ENCODE measurements at regions not wholly inside any gene's neighbourhood (a gene's known extent, or its start where the extent isn't known, plus 50 kb on each side); places are given as distances from the start of the nearest gene placed in this dataset.

DNA sequence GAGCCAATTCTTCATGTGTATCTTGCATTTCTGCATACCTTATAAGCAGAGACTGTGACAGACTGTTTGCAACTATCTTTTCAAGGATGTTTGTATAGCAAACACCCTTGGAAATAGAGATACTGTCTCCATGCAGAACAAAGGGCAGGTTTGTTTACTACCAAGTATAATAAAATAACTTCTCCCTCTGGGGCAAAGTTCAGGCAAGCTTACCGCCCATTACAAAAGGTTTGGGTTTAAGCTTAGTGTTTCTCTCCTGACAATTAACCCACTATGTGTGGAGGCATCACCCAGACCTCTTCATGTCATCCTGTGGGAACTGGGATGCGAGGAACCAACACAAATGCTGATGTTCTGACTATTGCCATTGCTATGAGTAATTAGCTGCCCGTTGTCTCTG is 479.1 kb upstream of the ZMIZ1 start:
- TF ChIP-seq, protein P1, sequence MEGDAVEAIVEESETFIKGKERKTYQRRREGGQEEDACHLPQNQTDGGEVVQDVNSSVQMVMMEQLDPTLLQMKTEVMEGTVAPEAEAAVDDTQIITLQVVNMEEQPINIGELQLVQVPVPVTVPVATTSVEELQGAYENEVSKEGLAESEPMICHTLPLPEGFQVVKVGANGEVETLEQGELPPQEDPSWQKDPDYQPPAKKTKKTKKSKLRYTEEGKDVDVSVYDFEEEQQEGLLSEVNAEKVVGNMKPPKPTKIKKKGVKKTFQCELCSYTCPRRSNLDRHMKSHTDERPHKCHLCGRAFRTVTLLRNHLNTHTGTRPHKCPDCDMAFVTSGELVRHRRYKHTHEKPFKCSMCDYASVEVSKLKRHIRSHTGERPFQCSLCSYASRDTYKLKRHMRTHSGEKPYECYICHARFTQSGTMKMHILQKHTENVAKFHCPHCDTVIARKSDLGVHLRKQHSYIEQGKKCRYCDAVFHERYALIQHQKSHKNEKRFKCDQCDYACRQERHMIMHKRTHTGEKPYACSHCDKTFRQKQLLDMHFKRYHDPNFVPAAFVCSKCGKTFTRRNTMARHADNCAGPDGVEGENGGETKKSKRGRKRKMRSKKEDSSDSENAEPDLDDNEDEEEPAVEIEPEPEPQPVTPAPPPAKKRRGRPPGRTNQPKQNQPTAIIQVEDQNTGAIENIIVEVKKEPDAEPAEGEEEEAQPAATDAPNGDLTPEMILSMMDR (IDR thresholded peaks at IDR 0.05; ENCODE audit: low read length), result no peak
- no peak for TF ChIP-seq EZH2 (IDR thresholded peaks at IDR 0.05; ENCODE audit: borderline replicate concordance, low read length)
- no peaks in the 10 kb centered on the region for H3F3A ChIP-seq (ENCODE audit: insufficient read depth, low read length)
- H3K4me3 ChIP-seq (ENCODE audit: low read depth, low read length, poor library complexity, severe bottlenecking), result no peak overlapping the region
- H4K20me1 ChIP-seq (ENCODE audit: insufficient read depth, low read length), result no peaks in the 10 kb centered on the region
- H3K27ac ChIP-seq (ENCODE audit: low read depth, low read length, poor library complexity, severe bottlenecking), result no peak overlapping the region
- H3K4me1 ChIP-seq (ENCODE audit: insufficient read depth, low read length, severe bottlenecking), result no peaks in the 10 kb centered on the region
- H3K9me3 ChIP-seq (ENCODE audit: low read length), result no peaks in the 10 kb centered on the region
- no peaks in the 10 kb centered on the region for H3K36me3 ChIP-seq (ENCODE audit: insufficient read depth, low read length)
- H3K9ac ChIP-seq (ENCODE audit: low read length), result no peak overlapping the region
- H3K79me2 ChIP-seq (ENCODE audit: insufficient read depth, low read length), result no peaks in the 10 kb centered on the region
- no peaks in the 10 kb centered on the region for H3K27me3 ChIP-seq (ENCODE audit: insufficient read depth, low read length)
- no peak overlapping the region for H2AFZ ChIP-seq (ENCODE audit: low read length)
- no peak overlapping the region for H3K4me2 ChIP-seq (ENCODE audit: low read length)
- H3K9me2 ChIP-seq (ENCODE audit: low read depth, low read length), result no peaks in the 10 kb centered on the region

DNA sequence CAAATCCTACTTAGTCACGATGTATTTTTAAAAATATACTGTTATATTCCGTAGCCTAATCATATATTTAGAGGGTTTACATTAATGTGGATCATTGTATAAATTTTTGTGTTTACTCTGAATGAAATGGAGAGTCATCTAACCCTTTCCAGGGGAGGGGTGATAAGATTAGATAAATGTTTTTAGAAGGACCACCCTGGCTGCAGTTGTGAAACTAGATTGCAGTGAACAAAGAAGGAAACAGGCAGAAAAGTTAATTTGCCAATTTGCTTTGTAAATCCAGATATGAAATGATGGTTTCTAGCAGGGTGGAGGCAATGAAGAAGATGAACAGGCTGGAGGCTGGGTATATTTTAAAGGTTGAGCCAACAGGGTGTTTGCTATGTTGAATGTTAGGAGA is 477.7 kb upstream of the ZMIZ1 start:
- Histone ChIP-seq H3K36me3 (ENCODE audit: insufficient read depth, low read length) (no peaks in the 10 kb centered on the region), H2AFZ (ENCODE audit: low read length) (no peak overlapping the region), H3K27me3 (ENCODE audit: insufficient read depth, low read length) (no peaks in the 10 kb centered on the region), H3K4me2 (ENCODE audit: low read length) (no peak overlapping the region), H3K9me2 (ENCODE audit: low read depth, low read length) (no peaks in the 10 kb centered on the region), H4K20me1 (ENCODE audit: insufficient read depth, low read length) (no peaks in the 10 kb centered on the region), H3K79me2 (ENCODE audit: insufficient read depth, low read length) (no peaks in the 10 kb centered on the region), H3K4me1 (ENCODE audit: insufficient read depth, low read length, severe bottlenecking) (no peaks in the 10 kb centered on the region), H3K9ac (ENCODE audit: low read length) (no peak overlapping the region), H3F3A (ENCODE audit: insufficient read depth, low read length) (no peaks in the 10 kb centered on the region), H3K9me3 (ENCODE audit: low read length) (no peaks in the 10 kb centered on the region), H3K4me3 (ENCODE audit: low read depth, low read length, poor library complexity, severe bottlenecking) (no peak overlapping the region), H3K27ac (ENCODE audit: low read depth, low read length, poor library complexity, severe bottlenecking) (no peak overlapping the region)
- TF ChIP-seq, protein P1 (IDR thresholded peaks at IDR 0.05; ENCODE audit: low read length), result no peak
- no peak for TF ChIP-seq EZH2 (IDR thresholded peaks at IDR 0.05; ENCODE audit: borderline replicate concordance, low read length)

DNA sequence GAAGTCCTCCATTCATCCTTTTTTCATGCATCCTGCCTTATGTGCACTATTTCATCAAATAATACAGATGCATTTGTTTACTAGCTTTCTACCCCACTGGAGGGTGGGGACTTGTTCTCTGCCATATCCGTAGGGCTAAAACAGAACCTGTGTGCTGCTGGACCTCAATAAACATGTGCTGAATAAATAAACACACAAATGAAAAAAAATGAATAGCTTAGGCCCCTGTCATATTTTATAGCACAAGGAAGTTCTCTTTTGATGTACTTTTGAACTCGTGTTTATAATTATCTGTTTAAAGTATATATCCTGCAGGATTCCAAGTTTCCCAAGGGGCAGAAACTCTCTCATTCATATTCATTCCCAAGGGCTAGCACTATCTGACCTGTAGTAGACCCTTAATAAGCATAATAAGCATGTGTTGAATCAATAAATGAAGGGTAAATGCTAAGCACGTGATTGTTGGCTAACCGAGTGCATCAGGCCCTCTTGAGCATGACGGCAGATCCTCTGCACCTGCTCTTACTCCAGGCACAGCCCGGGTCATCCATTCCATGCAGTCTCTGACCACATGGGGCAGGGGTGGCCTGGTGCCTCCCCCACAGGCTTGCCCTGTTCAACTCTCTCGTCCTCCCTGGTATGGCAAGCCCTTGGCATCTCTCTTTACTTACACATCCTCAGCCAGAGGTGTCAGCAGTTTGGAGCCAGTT is 474.1 kb upstream of the ZMIZ1 start:
- Histone ChIP-seq H3K4me1 (ENCODE audit: insufficient read depth, low read length, severe bottlenecking) (no peaks in the 10 kb centered on the region), H3K9me3 (ENCODE audit: low read length) (no peaks in the 10 kb centered on the region), H3K36me3 (ENCODE audit: insufficient read depth, low read length) (no peaks in the 10 kb centered on the region), H3K9me2 (ENCODE audit: low read depth, low read length) (no peaks in the 10 kb centered on the region), H3K9ac (ENCODE audit: low read length) (no peak overlapping the region), H2AFZ (ENCODE audit: low read length) (no peak overlapping the region), H3K79me2 (ENCODE audit: insufficient read depth, low read length) (no peaks in the 10 kb centered on the region), H3K27ac (ENCODE audit: low read depth, low read length, poor library complexity, severe bottlenecking) (no peak overlapping the region), H3K4me3 (ENCODE audit: low read depth, low read length, poor library complexity, severe bottlenecking) (no peak overlapping the region), H3K27me3 (ENCODE audit: insufficient read depth, low read length) (no peaks in the 10 kb centered on the region), H3K4me2 (ENCODE audit: low read length) (no peak overlapping the region), H4K20me1 (ENCODE audit: insufficient read depth, low read length) (no peaks in the 10 kb centered on the region), H3F3A (ENCODE audit: insufficient read depth, low read length) (no peaks in the 10 kb centered on the region)
- TF ChIP-seq EZH2 (IDR thresholded peaks at IDR 0.05; ENCODE audit: borderline replicate concordance, low read length), result no peak
- TF ChIP-seq, protein P1 (IDR thresholded peaks at IDR 0.05; ENCODE audit: low read length), result no peak
